Fibroblast of lung (primary cell): ENCODE measurements at regions not wholly inside any gene's neighbourhood (a gene's known extent, or its start where the extent isn't known, plus 50 kb on each side); places are given as distances from the start of the nearest gene placed in this dataset.

Source experiments
- CTCF ChIP-seq, 2 donors: IDR thresholded peaks in 1 of 2; conservative IDR thresholded peaks in 1 of 2; 1 replicate in 1 of 2; 2 replicates in 1 of 2; pipeline ENCODE4 v1.5.1; 2011 to 2012; ENCODE audit warnings: low read length in 2 of 2, control low read depth in 1 of 2, inconsistent platforms in 1 of 2, low read depth in 1 of 2, mild to moderate bottlenecking in 1 of 2
- EZH2 ChIP-seq: IDR thresholded peaks from 2 replicates; pipeline ENCODE4 v1.5.1; 2012; ENCODE audit warnings: low read length, control low read depth, mild to moderate bottlenecking; ENCODE audit errors: missing control alignments

- TF ChIP-seq CTCF (conservative IDR thresholded peaks at IDR 0.05 in 1 of 2, IDR thresholded peaks at IDR 0.05 in 1 of 2; ENCODE audit: low read depth in 1 of 2, low read length in 2 of 2) = no peak
- TF ChIP-seq EZH2 = no peak
Measured at GRCh38 chr13:73429701-73430100, 370.9 kb downstream of the KLF5 start.
